Astrocyte (in vitro differentiated cells and primary cell): ENCODE measurements at regions not wholly inside any gene's neighbourhood (a gene's known extent, or its start where the extent isn't known, plus 50 kb on each side); places are given as distances from the start of the nearest gene placed in this dataset.

Experiments used
- DNase-seq: peaks from one replicate; pipeline ENCODE4 v3.0.0-alpha.2; 2010; ENCODE audit warnings: low read depth
- FAIRE-seq: peaks from 2 replicates; lab custom pipeline; 2011; peaks lifted over from hg19 to GRCh38; lab: Jason Lieb, UNC
- H2AFZ ChIP-seq: 2 replicates; pipeline ENCODE4 v1.6.0; 2012; ENCODE audit warnings: low read depth, low read length, inconsistent platforms
- H3K27ac ChIP-seq: 2 replicates; pipeline ENCODE4 v1.5.1; 2011; ENCODE audit warnings: low read depth, low read length, inconsistent platforms
- H3K27me3 ChIP-seq: 2 replicates; pipeline ENCODE4 v1.6.0; 2011; ENCODE audit warnings: low read length, inconsistent platforms; ENCODE audit not compliant: insufficient read depth
- H3K36me3 ChIP-seq: 2 replicates; pipeline ENCODE4 v1.5.1; 2011; ENCODE audit warnings: low read length, inconsistent platforms; ENCODE audit not compliant: insufficient read depth
- H3K4me1 ChIP-seq: 2 replicates; pipeline ENCODE4 v1.5.1; 2011; ENCODE audit warnings: low read length, inconsistent platforms; ENCODE audit not compliant: insufficient read depth
- H3K4me2 ChIP-seq: 2 replicates; pipeline ENCODE4 v1.6.0; 2012; ENCODE audit warnings: low read length, inconsistent platforms
- H3K4me3 ChIP-seq: 2 replicates; pipeline ENCODE4 v1.5.1; 2011; ENCODE audit warnings: low read depth, mild to moderate bottlenecking, low read length, inconsistent platforms; ENCODE audit not compliant: insufficient read depth
- H3K79me2 ChIP-seq: 2 replicates; pipeline ENCODE4 v1.6.0; 2012; ENCODE audit warnings: mild to moderate bottlenecking, low read length, inconsistent platforms; ENCODE audit not compliant: insufficient read depth
- H3K9ac ChIP-seq: 2 replicates; pipeline ENCODE4 v1.6.0; 2012; ENCODE audit warnings: mild to moderate bottlenecking, low read length, inconsistent platforms
- H3K9me3 ChIP-seq: 2 replicates; pipeline ENCODE4 v1.5.1; 2012; ENCODE audit warnings: low read depth, mild to moderate bottlenecking, low read length, inconsistent platforms; ENCODE audit not compliant: insufficient read depth
- H4K20me1 ChIP-seq: 2 replicates; pipeline ENCODE4 v1.6.0; 2012; ENCODE audit warnings: low read length, inconsistent platforms; ENCODE audit not compliant: insufficient read depth
- H3K27ac Mint-ChIP-seq: one replicate; pipeline ENCODE4 v1.8.0; 2021; ENCODE audit warnings: mild to moderate bottlenecking, mixed read lengths; ENCODE audit not compliant: unreplicated experiment
- H3K27me3 Mint-ChIP-seq: one replicate; pipeline ENCODE4 v1.8.0; 2021; ENCODE audit warnings: low read depth, mixed read lengths; ENCODE audit not compliant: unreplicated experiment
- H3K36me3 Mint-ChIP-seq: one replicate; pipeline ENCODE4 v1.8.0; 2021; ENCODE audit warnings: low read depth, mixed read lengths; ENCODE audit not compliant: unreplicated experiment
- H3K4me1 Mint-ChIP-seq: one replicate; pipeline ENCODE4 v1.8.0; 2021; ENCODE audit warnings: low read depth, mixed read lengths; ENCODE audit not compliant: unreplicated experiment
- H3K4me3 Mint-ChIP-seq: one replicate; pipeline ENCODE4 v1.8.0; 2021; ENCODE audit warnings: mild to moderate bottlenecking, moderate library complexity, mixed read lengths; ENCODE audit not compliant: unreplicated experiment
- H3K9me3 Mint-ChIP-seq: one replicate; pipeline ENCODE4 v1.8.0; 2021; ENCODE audit warnings: mild to moderate bottlenecking, mixed read lengths; ENCODE audit not compliant: unreplicated experiment
- EZH2 ChIP-seq: IDR thresholded peaks from 2 replicates; pipeline ENCODE4 v1.6.1; 2012; ENCODE audit warnings: mild to moderate bottlenecking, low read length, inconsistent platforms; ENCODE audit not compliant: insufficient read depth
- TF ChIP-seq, protein P1 (sequence below): IDR thresholded peaks from 2 replicates; pipeline ENCODE4 v1.5.1; 2011; ENCODE audit warnings: low read depth, mild to moderate bottlenecking, inconsistent platforms, low read length, moderate library complexity; ENCODE audit not compliant: insufficient read depth

DNA sequence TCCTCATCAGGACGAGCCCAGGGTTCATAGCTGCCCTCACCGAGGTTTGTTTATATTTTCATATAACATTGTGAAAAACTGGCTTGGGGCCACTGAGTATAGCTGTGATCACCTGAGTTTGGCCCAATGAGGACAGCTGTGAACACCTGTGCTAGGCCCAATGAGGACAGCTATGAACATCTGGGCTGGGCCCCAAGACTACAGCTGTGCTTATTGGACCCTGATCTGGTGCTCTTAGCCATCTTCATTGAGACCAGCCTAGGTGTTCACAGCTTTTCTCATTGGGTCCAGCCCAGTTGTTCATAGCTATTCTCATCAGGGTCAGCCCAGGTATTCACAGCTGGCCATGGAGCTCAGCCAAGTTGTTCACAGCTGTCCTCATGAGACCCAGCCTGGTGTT, 1167.3 kb downstream of the UQCRFS1 start:
- no peak for FAIRE-seq
- Histone ChIP-seq H3K36me3 (no peaks in the 10 kb centered on the region), H3K4me1 (no peaks in the 10 kb centered on the region), H3K9me3 (peaks cover 8% of the 10 kb centered on the region), H3K9ac (no peak overlapping the region), H3K79me2 (no peaks in the 10 kb centered on the region), H3K4me3 (no peak overlapping the region), H3K27ac (no peak overlapping the region), H3K4me2 (no peak overlapping the region), H2AFZ (no peak overlapping the region), H4K20me1 (no peaks in the 10 kb centered on the region), H3K27me3 (no peaks in the 10 kb centered on the region)
- no peak for DNase-seq
- Mint-ChIP-seq H3K27me3 (peaks cover 5% of the 10 kb centered on the region), H3K4me3 (no peak overlapping the region), H3K27ac (no peak overlapping the region), H3K36me3 (no peaks in the 10 kb centered on the region), H3K9me3 (peaks cover 11% of the 10 kb centered on the region), H3K4me1 (no peaks in the 10 kb centered on the region)
- TF ChIP-seq, protein P1, sequence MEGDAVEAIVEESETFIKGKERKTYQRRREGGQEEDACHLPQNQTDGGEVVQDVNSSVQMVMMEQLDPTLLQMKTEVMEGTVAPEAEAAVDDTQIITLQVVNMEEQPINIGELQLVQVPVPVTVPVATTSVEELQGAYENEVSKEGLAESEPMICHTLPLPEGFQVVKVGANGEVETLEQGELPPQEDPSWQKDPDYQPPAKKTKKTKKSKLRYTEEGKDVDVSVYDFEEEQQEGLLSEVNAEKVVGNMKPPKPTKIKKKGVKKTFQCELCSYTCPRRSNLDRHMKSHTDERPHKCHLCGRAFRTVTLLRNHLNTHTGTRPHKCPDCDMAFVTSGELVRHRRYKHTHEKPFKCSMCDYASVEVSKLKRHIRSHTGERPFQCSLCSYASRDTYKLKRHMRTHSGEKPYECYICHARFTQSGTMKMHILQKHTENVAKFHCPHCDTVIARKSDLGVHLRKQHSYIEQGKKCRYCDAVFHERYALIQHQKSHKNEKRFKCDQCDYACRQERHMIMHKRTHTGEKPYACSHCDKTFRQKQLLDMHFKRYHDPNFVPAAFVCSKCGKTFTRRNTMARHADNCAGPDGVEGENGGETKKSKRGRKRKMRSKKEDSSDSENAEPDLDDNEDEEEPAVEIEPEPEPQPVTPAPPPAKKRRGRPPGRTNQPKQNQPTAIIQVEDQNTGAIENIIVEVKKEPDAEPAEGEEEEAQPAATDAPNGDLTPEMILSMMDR: no peak
- TF ChIP-seq EZH2: no peak

DNA sequence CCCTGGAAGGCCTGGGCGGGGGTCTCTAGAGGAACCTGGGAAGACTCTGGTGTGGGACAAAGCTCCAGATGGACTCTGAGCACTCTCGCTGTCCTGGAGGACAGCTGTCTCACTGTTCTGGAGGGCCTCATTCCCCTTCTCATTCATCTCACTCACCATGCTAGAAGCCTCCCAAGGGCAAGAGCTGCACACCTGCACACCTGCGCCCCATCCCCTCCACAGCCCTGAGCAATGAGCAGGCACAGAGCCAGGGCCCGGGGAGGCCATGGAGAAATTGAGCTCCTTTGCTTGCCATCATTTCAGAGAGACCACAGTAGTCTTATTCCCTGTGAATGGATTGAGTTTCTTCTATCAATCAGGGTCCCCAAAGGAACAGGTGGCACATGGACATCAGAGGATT, 1168.5 kb downstream of the UQCRFS1 start:
- no peaks in the 10 kb centered on the region for H3K4me1 ChIP-seq
- no peak overlapping the region for H3K27ac ChIP-seq
- DNase-seq: no peak
- Mint-ChIP-seq H3K4me1 (no peaks in the 10 kb centered on the region), H3K36me3 (no peaks in the 10 kb centered on the region), H3K4me3 (no peak overlapping the region), H3K27ac (no peak overlapping the region), H3K27me3 (peaks cover 5% of the 10 kb centered on the region), H3K9me3 (peaks cover 9% of the 10 kb centered on the region)
- H3K9me3 ChIP-seq: peaks cover 4% of the 10 kb centered on the region
- no peaks in the 10 kb centered on the region for H4K20me1 ChIP-seq
- no peak overlapping the region for H3K4me2 ChIP-seq
- H3K27me3 ChIP-seq: no peaks in the 10 kb centered on the region
- H3K79me2 ChIP-seq: no peaks in the 10 kb centered on the region
- H3K4me3 ChIP-seq: no peak overlapping the region
- TF ChIP-seq, protein P1: no peak
- TF ChIP-seq EZH2: no peak
- H2AFZ ChIP-seq: no peak overlapping the region
- FAIRE-seq: no peak
- H3K9ac ChIP-seq: no peak overlapping the region
- no peaks in the 10 kb centered on the region for H3K36me3 ChIP-seq

DNA sequence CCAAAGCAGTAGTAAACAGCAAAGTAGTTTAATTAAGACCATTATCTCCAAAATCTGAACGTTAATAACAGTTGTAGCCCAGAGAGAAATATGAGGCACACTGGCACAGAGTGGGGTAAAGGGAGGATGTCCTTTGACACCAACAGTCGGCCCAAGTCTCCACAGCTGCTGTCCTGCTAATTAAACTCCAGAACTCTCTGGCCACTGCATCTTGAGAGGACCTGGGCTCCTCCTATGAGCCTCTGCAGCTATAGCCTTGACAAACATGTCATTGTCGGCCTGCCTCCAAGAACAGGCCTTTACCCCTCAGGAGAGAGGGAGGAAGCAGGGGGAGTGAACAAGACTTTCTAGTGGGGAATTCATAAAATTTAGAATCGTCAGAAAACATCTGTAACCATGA, 1170.4 kb downstream of the UQCRFS1 start:
- Mint-ChIP-seq H3K9me3 (peaks cover 6% of the 10 kb centered on the region), H3K36me3 (no peaks in the 10 kb centered on the region), H3K4me3 (no peak overlapping the region), H3K27me3 (peaks cover 17% of the 10 kb centered on the region), H3K4me1 (no peaks in the 10 kb centered on the region), H3K27ac (no peak overlapping the region)
- TF ChIP-seq, protein P1: no peak
- TF ChIP-seq EZH2: no peak
- no peaks in the 10 kb centered on the region for H3K79me2 ChIP-seq
- DNase-seq: no peak
- H3K27me3 ChIP-seq: no peaks in the 10 kb centered on the region
- H3K4me3 ChIP-seq: no peak overlapping the region
- peaks cover 4% of the 10 kb centered on the region for H3K9me3 ChIP-seq
- H3K9ac ChIP-seq: no peak overlapping the region
- no peak for FAIRE-seq
- H3K36me3 ChIP-seq: no peaks in the 10 kb centered on the region
- no peak overlapping the region for H3K27ac ChIP-seq
- H2AFZ ChIP-seq: no peak overlapping the region
- H4K20me1 ChIP-seq: no peaks in the 10 kb centered on the region
- H3K4me2 ChIP-seq: no peak overlapping the region
- H3K4me1 ChIP-seq: no peaks in the 10 kb centered on the region
